Neuronal stem cell (in vitro differentiated cells): ENCODE measurements at regions not wholly inside any gene's neighbourhood (a gene's known extent, or its start where the extent isn't known, plus 50 kb on each side); places are given as distances from the start of the nearest gene placed in this dataset.
A peak's percentile ranks its signal among the peaks of the same experiment; 100 is the strongest.

Experiments used
- DNase-seq: peaks from one replicate; pipeline ENCODE4 v3.0.0-alpha.2; 2013; ENCODE audit warnings: low spot score
- H2AFZ ChIP-seq: one replicate; pipeline ENCODE4 v1.6.1; 2013; ENCODE audit warnings: mild to moderate bottlenecking, low read length, inconsistent platforms
- H2AK5ac ChIP-seq: 2 replicates; pipeline ENCODE4 v1.6.1; 2013; ENCODE audit warnings: low read depth, mild to moderate bottlenecking, inconsistent platforms, low read length, moderate library complexity, mixed read lengths
- H2BK120ac ChIP-seq: 2 replicates; pipeline ENCODE4 v1.6.1; 2013; ENCODE audit warnings: low read depth, mild to moderate bottlenecking, inconsistent platforms, low read length, moderate library complexity, mixed read lengths
- H2BK12ac ChIP-seq: one replicate; pipeline ENCODE4 v1.6.1; 2013; ENCODE audit warnings: low read length, inconsistent platforms
- H2BK15ac ChIP-seq: 2 replicates; pipeline ENCODE4 v1.6.1; 2013; ENCODE audit warnings: mild to moderate bottlenecking, low read length, inconsistent platforms, mixed read lengths
- H2BK5ac ChIP-seq: one replicate; pipeline ENCODE4 v1.6.1; 2013; ENCODE audit warnings: inconsistent platforms, mild to moderate bottlenecking, low read length, moderate library complexity
- H3K14ac ChIP-seq: one replicate; pipeline ENCODE4 v1.6.1; 2013; ENCODE audit warnings: low read length, inconsistent platforms
- H3K18ac ChIP-seq: 2 replicates; pipeline ENCODE4 v1.6.1; 2013; ENCODE audit warnings: low read length, inconsistent platforms
- H3K23ac ChIP-seq: 2 replicates; pipeline ENCODE4 v1.6.1; 2013; ENCODE audit warnings: low read depth, mild to moderate bottlenecking, mixed read lengths, low read length, inconsistent platforms; ENCODE audit not compliant: poor library complexity
- H3K27ac ChIP-seq: replicated peaks from 3 replicates; pipeline ENCODE4 v1.5.1; 2013; ENCODE audit warnings: low read length, inconsistent platforms
- H3K27me3 ChIP-seq, 3 experiments: 2 replicates each; pipeline ENCODE4 v1.6.1; 2013; ENCODE audit warnings: low read length in 3 of 3, mild to moderate bottlenecking in 2 of 3, inconsistent platforms in 1 of 3, low read depth in 1 of 3, mixed read lengths in 1 of 3, moderate library complexity in 1 of 3; ENCODE audit not compliant: control insufficient read depth in 3 of 3, insufficient read depth in 3 of 3
- H3K36me3 ChIP-seq, 2 donors: replicated peaks in 1 of 2; 2 replicates each; pipeline ENCODE4 v1.6.1; 2013; ENCODE audit warnings: low read length in 2 of 2; ENCODE audit not compliant: control insufficient read depth in 2 of 2, insufficient read depth in 2 of 2
- H3K4ac ChIP-seq: 2 replicates; pipeline ENCODE4 v1.6.1; 2013; ENCODE audit warnings: inconsistent platforms, mild to moderate bottlenecking, low read length, moderate library complexity
- H3K4me1 ChIP-seq, 2 donors: 1 replicate in 1 of 2; 2 replicates in 1 of 2; pipeline ENCODE4 v1.6.1; 2013; ENCODE audit warnings: low read length in 2 of 2, low read depth in 1 of 2; ENCODE audit not compliant: control insufficient read depth in 2 of 2, insufficient read depth in 1 of 2
- H3K4me2 ChIP-seq: one replicate; pipeline ENCODE4 v1.6.1; 2013; ENCODE audit warnings: mild to moderate bottlenecking, low read length, inconsistent platforms; ENCODE audit not compliant: insufficient read depth, poor library complexity, severe bottlenecking
- H3K4me3 ChIP-seq, 2 donors: 2 replicates each; pipeline ENCODE4 v1.5.1; 2013; ENCODE audit warnings: low read length in 2 of 2, mild to moderate bottlenecking in 2 of 2, inconsistent platforms in 1 of 2, moderate library complexity in 1 of 2
- H3K79me1 ChIP-seq: one replicate; pipeline ENCODE4 v1.6.1; 2013; ENCODE audit warnings: low read depth, mild to moderate bottlenecking, inconsistent platforms, low read length, moderate library complexity
- H3K9ac ChIP-seq: one replicate; pipeline ENCODE4 v1.6.1; 2013; ENCODE audit warnings: mild to moderate bottlenecking, low read depth, low read length, inconsistent platforms; ENCODE audit not compliant: poor library complexity
- H3K9me3 ChIP-seq, 2 donors: replicated peaks in 1 of 2; 2 replicates each; pipeline versions ENCODE3 to v1.6.1; 2013; ENCODE audit warnings: low read length in 2 of 2, mild to moderate bottlenecking in 2 of 2, inconsistent platforms in 1 of 2, low read depth in 1 of 2, mixed read lengths in 1 of 2, moderate library complexity in 1 of 2; ENCODE audit not compliant: control insufficient read depth in 2 of 2, insufficient read depth in 1 of 2
- H4K8ac ChIP-seq: one replicate; pipeline ENCODE4 v1.6.1; 2013; ENCODE audit warnings: low read depth, mild to moderate bottlenecking, inconsistent platforms, low read length, moderate library complexity
- H4K91ac ChIP-seq: one replicate; pipeline ENCODE4 v1.6.1; 2013; ENCODE audit warnings: low read length, low read depth, mild to moderate bottlenecking, inconsistent platforms; ENCODE audit not compliant: poor library complexity
- WGBS, 2 donors: extraction: QIAGEN DNeasy Blood & Tissue Kit; methylation state at CpG; one replicate each; pipeline ENCODE4 v1.1.7; 2013; ENCODE audit warnings: missing lambda C conversion rate in 2 of 2, mixed read lengths in 1 of 2; ENCODE audit not compliant: insufficient read length in 2 of 2, insufficient replicate concordance in 1 of 2; ENCODE audit errors: extremely low coverage in 2 of 2; 5-methylcytosine and 5-hydroxymethylcytosine counted together

- Histone ChIP-seq H4K91ac (no peak overlapping the region), H3K27me3 (no peaks in the 10 kb centered on the region)
- WGBS, 2 donors: no CpG with 5 or more reads among the region's 1 CpG
Measured at GRCh38 chr2:207240649-207241048, 74.9 kb upstream of the KLF7 start.

GRCh38 chr2:207241198-207241597, 75.5 kb upstream of the KLF7 start:
- H4K91ac ChIP-seq: no peak overlapping the region
- no peak overlapping the region for H3K4ac ChIP-seq
- H2BK120ac ChIP-seq: no peak overlapping the region
- no peak overlapping the region for H3K4me2 ChIP-seq
- no peak overlapping the region for H2AK5ac ChIP-seq
- no peak overlapping the region for H3K14ac ChIP-seq
- no CpG with 5 or more reads among the region's 3 CpGs for WGBS, 2 donors
- no peaks in the 10 kb centered on the region for H3K9me3 ChIP-seq
- no peak overlapping the region for H4K8ac ChIP-seq
- DNase-seq: no peak
- no peak overlapping the region for H3K9ac ChIP-seq
- peaks cover 0 to 7% of the 10 kb centered on the region in 2 donors for H3K4me1 ChIP-seq
- no peak overlapping the region for H2BK15ac ChIP-seq
- H3K18ac ChIP-seq: no peak overlapping the region
- H3K23ac ChIP-seq: no peak overlapping the region
- no peaks in the 10 kb centered on the region for H3K79me1 ChIP-seq
- no peak overlapping the region for H3K4me3 ChIP-seq
- no peak overlapping the region for H2BK5ac ChIP-seq
- H2BK12ac ChIP-seq: no peak overlapping the region
- H3K36me3 ChIP-seq: no peaks in the 10 kb centered on the region
- H3K27me3 ChIP-seq: no peaks in the 10 kb centered on the region
- H3K27ac ChIP-seq: no peak overlapping the region
- H2AFZ ChIP-seq: no peak overlapping the region

More at GRCh38 chr2:207240649-207241048, 74.9 kb upstream of the KLF7 start:
- no peak overlapping the region for H2BK5ac ChIP-seq
- H3K36me3 ChIP-seq: no peaks in the 10 kb centered on the region
- no peaks in the 10 kb centered on the region for H3K9me3 ChIP-seq
- no peak overlapping the region for H3K23ac ChIP-seq
- no peak overlapping the region for H3K4me2 ChIP-seq
- H2AFZ ChIP-seq: no peak overlapping the region
- H3K4ac ChIP-seq: no peak overlapping the region
- no peaks in the 10 kb centered on the region for H3K79me1 ChIP-seq
- no peak overlapping the region for H3K14ac ChIP-seq
- DNase-seq: no peak
- no peak overlapping the region for H2BK120ac ChIP-seq
- H2BK12ac ChIP-seq: no peak overlapping the region
- H3K18ac ChIP-seq: no peak overlapping the region
- no peak overlapping the region for H2BK15ac ChIP-seq
- no peak overlapping the region for H2AK5ac ChIP-seq
- H4K8ac ChIP-seq: no peak overlapping the region
- no peak overlapping the region for H3K9ac ChIP-seq
- H3K27ac ChIP-seq: no peak overlapping the region
- H3K4me3 ChIP-seq: no peak overlapping the region
- H3K4me1 ChIP-seq: peaks cover 0 to 6% of the 10 kb centered on the region in 2 donors

- no peak overlapping the region for H2BK12ac ChIP-seq
- DNase-seq: no peak
- no peak overlapping the region for H3K4ac ChIP-seq
- no peak overlapping the region for H3K4me2 ChIP-seq
- no peak overlapping the region for H4K91ac ChIP-seq
- H3K9me3 ChIP-seq: no peaks in the 10 kb centered on the region
- H3K79me1 ChIP-seq: no peaks in the 10 kb centered on the region
- no peak overlapping the region for H3K23ac ChIP-seq
- H2BK5ac ChIP-seq: no peak overlapping the region
- H3K9ac ChIP-seq: no peak overlapping the region
- H3K14ac ChIP-seq: no peak overlapping the region
- peaks cover 0 to 7% of the 10 kb centered on the region in 2 donors for H3K4me1 ChIP-seq
- no peak overlapping the region for H3K18ac ChIP-seq
- H2BK15ac ChIP-seq: no peak overlapping the region
- H2AFZ ChIP-seq: no peak overlapping the region
- H3K27me3 ChIP-seq: no peaks in the 10 kb centered on the region
- no peak overlapping the region for H4K8ac ChIP-seq
- no peaks in the 10 kb centered on the region for H3K36me3 ChIP-seq
- H3K4me3 ChIP-seq: no peak overlapping the region
- WGBS, 2 donors: no CpG with 5 or more reads among the region's 1 CpG
- H2BK120ac ChIP-seq: no peak overlapping the region
- no peak overlapping the region for H3K27ac ChIP-seq
- H2AK5ac ChIP-seq: no peak overlapping the region
Measured at GRCh38 chr2:207243601-207244000, 77.9 kb upstream of the KLF7 start.

- Histone ChIP-seq H2AK5ac (no peak overlapping the region), H2AFZ (no peak overlapping the region), H2BK120ac (no peak overlapping the region), H3K4me1 (peaks cover 0 to 7% of the 10 kb centered on the region in 2 donors), H3K14ac (no peak overlapping the region), H3K4me2 (no peak overlapping the region), H3K36me3 (no peaks in the 10 kb centered on the region), H2BK15ac (no peak overlapping the region), H3K4ac (no peak overlapping the region), H3K9ac (no peak overlapping the region), H3K4me3 (peak overlapping the region in 1 of 2 donors; percentile 34), H3K79me1 (no peaks in the 10 kb centered on the region), H2BK5ac (no peak overlapping the region), H2BK12ac (no peak overlapping the region), H3K27ac (no peak overlapping the region), H3K23ac (no peak overlapping the region), H3K18ac (no peak overlapping the region), H4K91ac (no peak overlapping the region), H4K8ac (no peak overlapping the region), H3K27me3 (no peaks in the 10 kb centered on the region), H3K9me3 (no peaks in the 10 kb centered on the region)
- WGBS, 2 donors: no CpG with 5 or more reads among the region's 7 CpGs
- no peak for DNase-seq
Measured at GRCh38 chr2:207244971-207245925, 79.5 kb upstream of the KLF7 start.
